ENCODE measurements at regions not wholly inside any gene's neighbourhood (a gene's known extent, or its start where the extent isn't known, plus 50 kb on each side); places are given as distances from the start of the nearest gene placed in this dataset.

GRCh38 chr10:131771634-131772358 lies 129.0 kb upstream of the PPP2R2D start:
- no peak for TF ChIP-seq CTCF (IDR thresholded peaks at IDR 0.05)
- TF ChIP-seq EP300 (IDR thresholded peaks at IDR 0.05) = no peak
- no peak for TF ChIP-seq POLR2A (IDR thresholded peaks at IDR 0.05)
